Transverse colon (tissue), 3 donors: ENCODE measurements at regions not wholly inside any gene's neighbourhood (a gene's known extent, or its start where the extent isn't known, plus 50 kb on each side); places are given as distances from the start of the nearest gene placed in this dataset.

Experiments used
- CTCF ChIP-seq, 5 experiments: fragments of 200-600 bp in 3 of 5; fragments of 450-650 bp in 2 of 5; sonication (generic) in 3 of 5; IDR thresholded peaks; 1 replicate in 2 of 5; 2 replicates in 3 of 5; pipeline ENCODE4 v1.5.1; 2016 to 2017; ENCODE audit warnings: antibody characterized with exemption in 5 of 5, inconsistent platforms in 3 of 5, mild to moderate bottlenecking in 2 of 5, moderate library complexity in 1 of 5
- POLR2A ChIP-seq: fragments of 450-650 bp; IDR thresholded peaks from one replicate; pipeline ENCODE4 v1.6.1; 2016; ENCODE audit warnings: antibody characterized with exemption, mild to moderate bottlenecking, moderate library complexity

- TF ChIP-seq CTCF (IDR thresholded peaks at IDR 0.05), result no peak
- TF ChIP-seq POLR2A, result no peak
These were observed 822.6 kb downstream of the GLUD2 start for GRCh38 chrX:121869876-121870477.
